ENCODE measurements at regions not wholly inside any gene's neighbourhood (a gene's known extent, or its start where the extent isn't known, plus 50 kb on each side); places are given as distances from the start of the nearest gene placed in this dataset.

GRCh38 chr1:219755234-219755633, 142.3 kb upstream of the ZC3H11B start:
- Mint-ChIP-seq H3K4me1 (no peaks in the 10 kb centered on the region), H3K4me3 (no peak overlapping the region)

GRCh38 chr1:219754767-219755166, 141.9 kb upstream of the ZC3H11B start:
- H3K27me3 Mint-ChIP-seq (ENCODE audit: low read depth in 3 of 3), result peaks cover 0 to 2% (median 0%) of the 10 kb centered on the region in 3 donors
- WGBS (ENCODE audit: insufficient coverage), result 100% methylated on average over 1 of the region's 2 CpGs

More at GRCh38 chr1:219755234-219755633, 142.3 kb upstream of the ZC3H11B start:
- H3K4me3 ChIP-seq (replicated peaks in 1 of 3; ENCODE audit: low read depth in 2 of 3, low read length in 3 of 3), result no peak overlapping the region
- H3K36me3 Mint-ChIP-seq, result no peaks in the 10 kb centered on the region
- TF ChIP-seq, protein P1, sequence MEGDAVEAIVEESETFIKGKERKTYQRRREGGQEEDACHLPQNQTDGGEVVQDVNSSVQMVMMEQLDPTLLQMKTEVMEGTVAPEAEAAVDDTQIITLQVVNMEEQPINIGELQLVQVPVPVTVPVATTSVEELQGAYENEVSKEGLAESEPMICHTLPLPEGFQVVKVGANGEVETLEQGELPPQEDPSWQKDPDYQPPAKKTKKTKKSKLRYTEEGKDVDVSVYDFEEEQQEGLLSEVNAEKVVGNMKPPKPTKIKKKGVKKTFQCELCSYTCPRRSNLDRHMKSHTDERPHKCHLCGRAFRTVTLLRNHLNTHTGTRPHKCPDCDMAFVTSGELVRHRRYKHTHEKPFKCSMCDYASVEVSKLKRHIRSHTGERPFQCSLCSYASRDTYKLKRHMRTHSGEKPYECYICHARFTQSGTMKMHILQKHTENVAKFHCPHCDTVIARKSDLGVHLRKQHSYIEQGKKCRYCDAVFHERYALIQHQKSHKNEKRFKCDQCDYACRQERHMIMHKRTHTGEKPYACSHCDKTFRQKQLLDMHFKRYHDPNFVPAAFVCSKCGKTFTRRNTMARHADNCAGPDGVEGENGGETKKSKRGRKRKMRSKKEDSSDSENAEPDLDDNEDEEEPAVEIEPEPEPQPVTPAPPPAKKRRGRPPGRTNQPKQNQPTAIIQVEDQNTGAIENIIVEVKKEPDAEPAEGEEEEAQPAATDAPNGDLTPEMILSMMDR (IDR thresholded peaks at IDR 0.05), result no peak
- H3K27me3 ChIP-seq (ENCODE audit: control insufficient read depth in 2 of 2, insufficient read depth in 2 of 2, low read length in 2 of 2), result no peaks in the 10 kb centered on the region
- DNase-seq, result no peak
- H3K4me2 ChIP-seq (replicated peaks; ENCODE audit: extremely low read depth, low read length, poor library complexity, severe bottlenecking), result no peak overlapping the region
- no peaks in the 10 kb centered on the region for H3K4me1 ChIP-seq (ENCODE audit: control insufficient read depth in 1 of 2, insufficient read depth in 2 of 2, low read length in 2 of 2)
- peaks cover 0 to 2% (median 0%) of the 10 kb centered on the region in 3 donors for H3K27me3 Mint-ChIP-seq (ENCODE audit: low read depth in 3 of 3)
- no peak overlapping the region for H3K27ac Mint-ChIP-seq
- H3K9me3 Mint-ChIP-seq, result peaks cover 0 to 6% (median 2%) of the 10 kb centered on the region in 7 donors
- no peaks in the 10 kb centered on the region for H4K20me1 ChIP-seq (ENCODE audit: insufficient read depth, low read length)
- H3K36me3 ChIP-seq (replicated peaks in 1 of 2; ENCODE audit: control insufficient read depth in 1 of 2, insufficient read depth in 2 of 2, low read length in 2 of 2), result no peaks in the 10 kb centered on the region
- no peak overlapping the region for H3K9ac ChIP-seq (ENCODE audit: insufficient read depth, low read length, poor library complexity, severe bottlenecking)
- no peaks in the 10 kb centered on the region for H3K79me2 ChIP-seq (ENCODE audit: insufficient read depth, low read length)
- intact Hi-C loops (cut with micrococcal nuclease), result no loop called here
- no peaks in the 10 kb centered on the region for H3K9me3 ChIP-seq (replicated peaks in 1 of 2; ENCODE audit: control insufficient read depth in 1 of 2, insufficient read depth in 1 of 2, low read length in 2 of 2)
- no peak overlapping the region for H3K27ac ChIP-seq (ENCODE audit: low read depth in 1 of 2, low read length in 2 of 2)
- WGBS (ENCODE audit: insufficient coverage), result no CpG with 5 or more reads among the region's 3 CpGs
- H2AFZ ChIP-seq (ENCODE audit: insufficient read depth, low read depth, low read length, poor library complexity, severe bottlenecking), result no peak overlapping the region

More at GRCh38 chr1:219754767-219755166, 141.9 kb upstream of the ZC3H11B start:
- no peaks in the 10 kb centered on the region for H3K36me3 Mint-ChIP-seq
- Histone ChIP-seq H3K9me3 (replicated peaks in 1 of 2; ENCODE audit: control insufficient read depth in 1 of 2, insufficient read depth in 1 of 2, low read length in 2 of 2) (no peaks in the 10 kb centered on the region), H3K79me2 (ENCODE audit: insufficient read depth, low read length) (no peaks in the 10 kb centered on the region), H3K4me3 (replicated peaks in 1 of 3; ENCODE audit: low read depth in 2 of 3, low read length in 3 of 3) (no peak overlapping the region), H3K9ac (ENCODE audit: insufficient read depth, low read length, poor library complexity, severe bottlenecking) (no peak overlapping the region), H3K27ac (ENCODE audit: low read depth in 1 of 2, low read length in 2 of 2) (no peak overlapping the region), H4K20me1 (ENCODE audit: insufficient read depth, low read length) (no peaks in the 10 kb centered on the region), H3K4me2 (replicated peaks; ENCODE audit: extremely low read depth, low read length, poor library complexity, severe bottlenecking) (no peak overlapping the region), H3K36me3 (replicated peaks in 1 of 2; ENCODE audit: control insufficient read depth in 1 of 2, insufficient read depth in 2 of 2, low read length in 2 of 2) (no peaks in the 10 kb centered on the region), H3K4me1 (ENCODE audit: control insufficient read depth in 1 of 2, insufficient read depth in 2 of 2, low read length in 2 of 2) (no peaks in the 10 kb centered on the region), H3K27me3 (ENCODE audit: control insufficient read depth in 2 of 2, insufficient read depth in 2 of 2, low read length in 2 of 2) (no peaks in the 10 kb centered on the region), H2AFZ (ENCODE audit: insufficient read depth, low read depth, low read length, poor library complexity, severe bottlenecking) (no peak overlapping the region)
- H3K9me3 Mint-ChIP-seq, result peaks cover 0 to 6% (median 2%) of the 10 kb centered on the region in 7 donors
- H3K4me3 Mint-ChIP-seq, result no peak overlapping the region
- H3K27ac Mint-ChIP-seq, result no peak overlapping the region
- TF ChIP-seq, protein P1 (IDR thresholded peaks at IDR 0.05), result no peak
- no peak for DNase-seq
- H3K4me1 Mint-ChIP-seq, result no peaks in the 10 kb centered on the region
- intact Hi-C loops (cut with micrococcal nuclease), result no loop called here
